Brain microvascular endothelial cell (primary cell): ENCODE measurements at regions not wholly inside any gene's neighbourhood (a gene's known extent, or its start where the extent isn't known, plus 50 kb on each side); places are given as distances from the start of the nearest gene placed in this dataset.

Source experiments
- DNase-seq: peaks from one replicate; pipeline ENCODE4 v3.0.0-alpha.2; 2020
- H3K27ac ChIP-seq: fragments of 250-450 bp; sonication (Bioruptor Pico); 2 replicates; pipeline ENCODE4 v1.5.1; 2020; ENCODE audit warnings: mild to moderate bottlenecking, moderate library complexity
- H3K27me3 ChIP-seq: fragments of 250-450 bp; sonication (Bioruptor Pico); replicated peaks from 2 replicates; pipeline ENCODE4 v1.5.1; 2020; ENCODE audit warnings: mild to moderate bottlenecking
- H3K36me3 ChIP-seq: fragments of 250-450 bp; sonication (Bioruptor Pico); replicated peaks from 2 replicates; pipeline ENCODE4 v1.5.1; 2020; ENCODE audit warnings: mild to moderate bottlenecking
- H3K4me3 ChIP-seq: 2 replicates; pipeline ENCODE4 v1.5.1; 2011; ENCODE audit warnings: low read depth, mild to moderate bottlenecking, control low read depth, low read length, moderate library complexity
- CTCF ChIP-seq: IDR thresholded peaks from 2 replicates; pipeline ENCODE4 v1.5.1; 2011; ENCODE audit warnings: low read depth, mild to moderate bottlenecking, moderate library complexity, low read length, control low read depth, inconsistent platforms; ENCODE audit errors: missing control alignments
- in situ Hi-C: cut with HindIII; loops from 2 replicates; pipeline ENCODE4 v1.10.0; 2017; ENCODE audit warnings: low sequenced_read_pairs, low pct_ligation_motif_present

DNA sequence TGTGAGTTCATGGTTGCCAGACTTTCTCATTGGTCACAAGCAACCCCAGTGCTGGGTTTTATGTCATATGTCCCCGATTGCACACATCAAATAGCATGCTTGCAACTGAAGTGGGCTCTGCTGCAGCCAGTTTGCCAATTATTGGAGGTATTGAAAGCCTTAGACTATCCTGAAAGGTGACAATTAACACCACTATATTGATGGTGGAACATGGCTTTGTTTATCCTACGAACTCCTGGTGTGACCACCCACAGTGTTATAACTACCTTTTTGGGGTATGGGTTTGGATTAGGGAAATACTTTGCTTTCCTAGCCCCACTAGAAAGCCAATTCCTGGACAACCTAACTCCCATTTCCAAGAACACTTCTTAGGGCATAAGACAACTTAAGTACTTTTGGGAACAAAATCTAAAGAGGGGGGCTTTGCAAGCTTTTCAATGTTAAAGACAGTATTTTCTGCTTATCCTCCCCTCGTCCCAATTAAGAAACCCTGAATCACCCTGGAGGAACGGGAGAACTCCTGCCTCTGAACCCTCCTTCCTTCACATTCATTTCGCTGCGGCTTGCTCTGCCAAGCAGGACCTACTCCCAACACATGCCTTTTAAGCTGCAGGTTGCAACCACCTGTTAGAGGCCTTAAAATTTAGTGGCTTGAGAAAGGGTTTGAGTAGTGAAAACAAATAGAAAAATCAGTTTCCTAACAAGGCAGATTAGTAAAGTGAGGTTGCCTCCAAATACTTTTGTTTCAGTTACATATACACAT, 80.3 kb upstream of the RBM19 start:
- H3K4me3 ChIP-seq, result no peak overlapping the region
- no peaks in the 10 kb centered on the region for H3K27me3 ChIP-seq
- no peaks in the 10 kb centered on the region for H3K36me3 ChIP-seq
- no peak overlapping the region for H3K27ac ChIP-seq
- in situ Hi-C loops, result no loop called here
- TF ChIP-seq CTCF, result no peak
- no peak for DNase-seq

GRCh38 chr12:114045349-114045748, 79.2 kb upstream of the RBM19 start:
- H3K36me3 ChIP-seq, result no peaks in the 10 kb centered on the region
- DNase-seq, result no peak
- in situ Hi-C loops, result no loop called here
- no peak overlapping the region for H3K27ac ChIP-seq
- H3K27me3 ChIP-seq, result no peaks in the 10 kb centered on the region
- no peak for TF ChIP-seq CTCF
- no peak overlapping the region for H3K4me3 ChIP-seq

DNA sequence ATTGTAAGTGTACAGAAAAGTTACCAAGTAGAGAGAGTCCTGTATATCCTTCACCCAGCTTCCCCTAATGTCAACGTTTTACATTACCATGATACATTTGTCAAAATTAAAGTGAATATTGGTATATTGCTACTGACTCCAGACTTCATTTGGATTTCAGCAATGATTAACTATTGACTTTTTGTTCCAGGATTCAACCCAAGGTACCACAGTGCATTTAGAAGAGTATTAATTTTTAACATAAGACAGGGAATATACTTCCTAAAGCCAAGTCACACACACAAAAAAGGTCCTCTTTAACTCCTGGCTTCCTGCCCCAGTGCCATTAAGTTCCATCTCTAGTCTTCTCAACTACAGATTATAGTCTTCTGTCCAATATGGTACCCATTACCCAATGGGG, 75.5 kb upstream of the RBM19 start:
- Histone ChIP-seq H3K4me3 (no peak overlapping the region), H3K27ac (no peak overlapping the region), H3K36me3 (no peaks in the 10 kb centered on the region), H3K27me3 (no peaks in the 10 kb centered on the region)
- in situ Hi-C loops, result no loop called here
- DNase-seq, result no peak
- no peak for TF ChIP-seq CTCF

DNA sequence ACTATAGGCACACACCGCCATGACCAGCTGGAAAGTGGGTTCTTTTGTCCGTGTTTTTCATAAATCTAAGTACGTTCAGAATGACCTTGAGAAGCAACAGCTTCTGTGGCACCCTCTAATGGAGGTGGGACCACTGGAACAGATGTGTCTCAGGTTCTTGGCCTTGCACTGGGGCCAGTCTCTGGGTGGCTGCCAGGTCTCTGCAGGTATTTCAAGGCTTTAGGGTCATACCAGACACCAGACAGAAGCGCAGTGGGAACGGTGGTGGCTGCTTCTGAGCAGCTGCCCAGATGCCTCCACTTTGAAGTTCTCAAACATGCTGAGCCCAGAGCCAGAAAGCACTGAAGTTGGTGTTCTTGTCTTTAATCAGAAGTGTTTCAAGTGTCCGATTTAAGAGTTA, 75.0 kb upstream of the RBM19 start:
- H3K27me3 ChIP-seq, result no peaks in the 10 kb centered on the region
- no peaks in the 10 kb centered on the region for H3K36me3 ChIP-seq
- H3K4me3 ChIP-seq, result no peak overlapping the region
- in situ Hi-C loops, result no loop called here
- DNase-seq, result no peak
- TF ChIP-seq CTCF, result no peak
- H3K27ac ChIP-seq, result no peak overlapping the region

DNA sequence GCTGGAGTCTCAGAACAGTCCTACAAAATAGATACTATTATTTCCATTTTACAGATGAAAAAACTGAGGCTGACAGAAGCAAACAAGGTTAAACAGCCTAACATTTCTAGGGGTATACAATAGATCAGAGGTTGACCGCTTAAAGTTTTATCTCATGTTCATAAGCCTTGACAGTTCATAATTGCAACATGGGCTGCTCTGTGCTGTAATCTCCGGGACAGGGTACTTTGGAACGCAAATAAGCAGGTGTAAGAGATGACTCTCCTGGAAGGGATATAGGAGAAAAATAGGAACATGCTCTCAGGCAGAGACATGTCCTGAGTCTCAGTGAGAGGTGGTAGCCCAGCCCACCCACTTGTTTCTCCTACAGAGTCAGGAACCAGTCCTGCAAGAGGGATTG, 72.8 kb upstream of the RBM19 start:
- H3K27me3 ChIP-seq, result no peaks in the 10 kb centered on the region
- DNase-seq, result no peak
- TF ChIP-seq CTCF, result no peak
- no peak overlapping the region for H3K27ac ChIP-seq
- in situ Hi-C loops, result no loop called here
- no peak overlapping the region for H3K4me3 ChIP-seq
- H3K36me3 ChIP-seq, result no peaks in the 10 kb centered on the region

DNA sequence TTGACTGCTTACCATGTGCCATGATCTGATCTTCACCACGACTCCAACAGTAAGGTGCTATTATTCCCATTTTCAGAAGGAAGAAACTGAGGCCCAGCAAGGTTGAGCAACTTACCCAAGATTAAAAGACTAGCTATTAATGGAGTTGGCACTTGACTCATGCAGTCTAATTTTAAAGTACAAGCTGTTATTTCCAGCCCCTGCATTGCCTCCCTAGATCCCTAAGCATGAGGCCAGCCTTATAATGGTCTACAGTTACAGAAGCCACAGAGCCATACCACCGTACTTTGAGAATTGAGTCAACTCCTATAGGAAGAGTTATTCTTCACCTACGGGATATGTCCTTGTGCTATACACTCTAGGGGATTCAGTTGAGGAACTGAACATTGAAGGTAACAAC, 66.7 kb upstream of the RBM19 start:
- H3K36me3 ChIP-seq, result no peaks in the 10 kb centered on the region
- DNase-seq, result no peak
- no peak overlapping the region for H3K27ac ChIP-seq
- H3K27me3 ChIP-seq, result no peaks in the 10 kb centered on the region
- no peak for TF ChIP-seq CTCF
- no peak overlapping the region for H3K4me3 ChIP-seq
- in situ Hi-C loops, result no loop called here
